SK-N-SH treated with all-trans-retinoic acid at 6 μM for 48 hours (cell line): ENCODE measurements at regions not wholly inside any gene's neighbourhood (a gene's known extent, or its start where the extent isn't known, plus 50 kb on each side); places are given as distances from the start of the nearest gene placed in this dataset.

ENCODE experiments used
- ATAC-seq: fragments of 200-7000 bp; cut with Tn5 transposase; 3 replicates; pipeline ENCODE4 v1.9.1; 2020; ENCODE audit warnings: mild to moderate bottlenecking, moderate library complexity
- ARNTL ChIP-seq: fragments of 450-650 bp; formaldehyde crosslinking; IDR thresholded peaks from 2 replicates; pipeline ENCODE4 v1.5.0; 2020; ENCODE audit warnings: low read depth, mild to moderate bottlenecking, moderate library complexity, borderline replicate concordance
- CREB5 ChIP-seq: fragments of 250-450 bp; sonication (Bioruptor Pico); IDR thresholded peaks from 2 replicates; pipeline ENCODE4 v1.5.1; 2020; ENCODE audit warnings: low read depth, mild to moderate bottlenecking, moderate library complexity
- CSDC2 ChIP-seq: fragments of 250-450 bp; sonication (Bioruptor Pico); IDR thresholded peaks from 2 replicates; pipeline ENCODE4 v1.5.0; 2020; ENCODE audit warnings: mild to moderate bottlenecking, moderate library complexity
- CSRNP3 ChIP-seq: fragments of 250-450 bp; sonication (Bioruptor Pico); IDR thresholded peaks from 2 replicates; pipeline ENCODE4 v1.5.1; 2021; ENCODE audit warnings: mild to moderate bottlenecking, moderate library complexity
- GLIS3 ChIP-seq: fragments of 250-450 bp; sonication (Bioruptor Pico); IDR thresholded peaks from 2 replicates; pipeline ENCODE4 v1.5.0; 2020; ENCODE audit warnings: mild to moderate bottlenecking, moderate library complexity
- ISL1 ChIP-seq: fragments of 250-450 bp; sonication (Bioruptor Pico); IDR thresholded peaks from 2 replicates; pipeline ENCODE4 v2.1.2; 2022; ENCODE audit warnings: mild to moderate bottlenecking, moderate library complexity
- OSR1 ChIP-seq: fragments of 250-450 bp; sonication (Bioruptor Pico); IDR thresholded peaks from 2 replicates; pipeline ENCODE4 v1.8.0; 2022; ENCODE audit warnings: moderate library complexity, mild to moderate bottlenecking, inconsistent platforms
- PATZ1 ChIP-seq: fragments of 250-450 bp; sonication (Bioruptor Pico); IDR thresholded peaks from 2 replicates; pipeline ENCODE4 v1.8.0; 2020; ENCODE audit warnings: mild to moderate bottlenecking, moderate library complexity, borderline replicate concordance
- POU6F1 ChIP-seq: fragments of 250-450 bp; sonication (Bioruptor Pico); IDR thresholded peaks from 2 replicates; pipeline ENCODE4 v1.8.0; 2021; ENCODE audit warnings: low read depth, mild to moderate bottlenecking, moderate library complexity, borderline replicate concordance
- PPARA ChIP-seq: fragments of 250-450 bp; sonication (Bioruptor Pico); IDR thresholded peaks from 2 replicates; pipeline ENCODE4 v1.5.0; 2020; ENCODE audit warnings: mild to moderate bottlenecking, borderline replicate concordance
- SNAI2 ChIP-seq: fragments of 250-450 bp; sonication (Bioruptor Pico); IDR thresholded peaks from 2 replicates; pipeline ENCODE4 v1.5.0; 2020; ENCODE audit warnings: mild to moderate bottlenecking, moderate library complexity
- TOX ChIP-seq: fragments of 250-450 bp; sonication (Bioruptor Pico); IDR thresholded peaks from 2 replicates; pipeline ENCODE4 v1.8.0; 2021; ENCODE audit warnings: mild to moderate bottlenecking, moderate library complexity, borderline replicate concordance
- TSHZ2 ChIP-seq: fragments of 250-450 bp; sonication (Bioruptor Pico); IDR thresholded peaks from 2 replicates; pipeline ENCODE4 v1.5.0; 2020; ENCODE audit warnings: mild to moderate bottlenecking, moderate library complexity
- ZFP3 ChIP-seq: fragments of 250-450 bp; sonication (Bioruptor Pico); IDR thresholded peaks from 2 replicates; pipeline ENCODE4 v1.5.0; 2020; ENCODE audit warnings: mild to moderate bottlenecking, moderate library complexity
- ZFP30 ChIP-seq: fragments of 450-650 bp; formaldehyde crosslinking; IDR thresholded peaks from 2 replicates; pipeline ENCODE4 v1.5.0; 2022; ENCODE audit warnings: mild to moderate bottlenecking, moderate library complexity
- ZNF565 ChIP-seq: fragments of 450-650 bp; formaldehyde crosslinking; conservative IDR thresholded peaks from 2 replicates; pipeline ENCODE4 v1.5.0; 2020; ENCODE audit warnings: low read depth, mild to moderate bottlenecking, moderate library complexity
- ZNF8 ChIP-seq: fragments of 450-650 bp; formaldehyde crosslinking; IDR thresholded peaks from 2 replicates; pipeline ENCODE4 v1.5.0; 2020; ENCODE audit warnings: mild to moderate bottlenecking, moderate library complexity

- TF ChIP-seq ARNTL (CRISPR knock-in tag) (no peak), TOX (no peak), OSR1 (CRISPR knock-in tag) (no peak), POU6F1 (no peak), SNAI2 (CRISPR knock-in tag) (no peak), ZFP3 (CRISPR knock-in tag) (no peak), CSDC2 (CRISPR knock-in tag) (no peak)
- TF ChIP-seq, all 23 proteins: peak for 0
- no peak for ATAC-seq
Observed at GRCh38 chr4:100889898-100890297, 372.1 kb upstream of the EMCN start.

- no peak for ATAC-seq
Observed at GRCh38 chr4:100889401-100889800, 371.6 kb upstream of the EMCN start.

More at GRCh38 chr4:100889401-100889800, 371.6 kb upstream of the EMCN start:
- no peak for TF ChIP-seq GLIS3
- no peak for TF ChIP-seq CSRNP3 (CRISPR knock-in tag)
- no peak for TF ChIP-seq POU6F1
- no peak for TF ChIP-seq TSHZ2 (CRISPR knock-in tag)
- TF ChIP-seq PPARA: no peak
- TF ChIP-seq ZFP30 (CRISPR knock-in tag): no peak
- TF ChIP-seq ISL1 (CRISPR knock-in tag): no peak
- TF ChIP-seq CREB5 (CRISPR knock-in tag): no peak
- no peak for TF ChIP-seq ZNF8 (CRISPR knock-in tag)
- no peak for TF ChIP-seq ARNTL (CRISPR knock-in tag)
- TF ChIP-seq ZNF565 (CRISPR knock-in tag): no peak
- no peak for TF ChIP-seq PATZ1
